ENCODE measurements at regions not wholly inside any gene's neighbourhood (a gene's known extent, or its start where the extent isn't known, plus 50 kb on each side); places are given as distances from the start of the nearest gene placed in this dataset.
A peak's percentile ranks its signal among the peaks of the same experiment; 100 is the strongest.
"Not testable (repeated sequence)": the region's sequence is repeated elsewhere in the genome, so short reads cannot be mapped to it uniquely, and the experiment has no call there.

DNA sequence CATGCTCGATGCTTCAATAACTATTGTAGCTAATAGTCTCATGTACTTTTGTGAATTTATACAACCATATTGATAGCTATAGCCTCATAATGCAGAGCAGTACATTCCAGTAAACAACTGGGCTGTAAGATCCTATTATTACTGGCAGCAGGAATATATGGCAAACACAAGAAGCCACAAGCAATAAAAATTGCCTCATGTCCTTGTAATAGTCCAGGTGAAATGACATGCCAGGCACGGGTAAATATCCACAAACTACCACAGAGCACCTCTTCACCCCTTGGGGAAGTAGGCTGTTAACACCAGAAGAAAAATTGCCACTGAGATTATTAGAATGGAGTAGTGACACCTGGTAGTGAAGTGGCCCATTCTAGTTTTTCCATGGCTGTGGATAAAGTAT, 158.3 kb downstream of the MTX2 start:
- DNase-seq, result no peak

GRCh38 chr2:176428944-176429469, 159.8 kb downstream of the MTX2 start:
- not testable (repeated sequence) for DNase-seq

DNA sequence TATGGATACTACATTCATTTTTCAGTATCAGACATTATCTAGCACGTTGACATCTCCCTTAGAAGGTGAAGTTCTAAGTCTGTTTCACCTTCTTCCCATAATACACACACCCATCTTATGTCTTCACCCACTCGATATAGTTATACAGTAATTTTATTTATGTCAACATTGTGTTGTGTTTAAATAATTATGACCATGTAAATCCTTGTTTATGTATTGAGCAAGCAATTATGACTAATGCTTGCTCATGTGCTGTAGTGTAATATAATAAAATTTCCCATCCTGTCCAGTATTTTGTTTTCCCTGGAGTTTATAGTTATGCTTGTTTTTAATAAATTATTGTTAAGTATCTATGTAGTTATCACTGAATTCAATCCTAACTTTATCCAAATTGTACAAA, 163.2 kb downstream of the MTX2 start:
- DNase-seq, result no peak

DNA sequence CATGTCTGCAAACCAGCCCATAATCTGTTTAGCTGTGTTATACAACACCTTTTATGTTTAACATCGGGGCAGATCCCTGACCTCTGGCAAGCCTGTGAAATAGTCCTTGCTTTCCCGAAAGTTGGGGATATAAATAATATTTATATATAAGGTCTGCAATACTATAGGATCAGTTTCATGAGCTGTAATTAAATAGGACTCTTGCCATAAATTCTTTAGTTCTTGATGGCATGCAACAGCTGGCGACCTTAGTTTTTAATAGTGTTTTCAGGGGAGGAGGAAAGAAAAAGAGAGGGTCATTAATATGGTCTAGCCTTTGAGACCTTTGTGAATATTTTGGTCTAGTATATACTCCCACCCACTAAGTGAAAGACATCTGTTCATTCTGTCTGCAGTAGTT, 166.5 kb downstream of the MTX2 start:
- DNase-seq, result no peak

- DNase-seq, result no peak
Observed at GRCh38 chr2:176443946-176444345, 174.7 kb downstream of the MTX2 start.

DNA sequence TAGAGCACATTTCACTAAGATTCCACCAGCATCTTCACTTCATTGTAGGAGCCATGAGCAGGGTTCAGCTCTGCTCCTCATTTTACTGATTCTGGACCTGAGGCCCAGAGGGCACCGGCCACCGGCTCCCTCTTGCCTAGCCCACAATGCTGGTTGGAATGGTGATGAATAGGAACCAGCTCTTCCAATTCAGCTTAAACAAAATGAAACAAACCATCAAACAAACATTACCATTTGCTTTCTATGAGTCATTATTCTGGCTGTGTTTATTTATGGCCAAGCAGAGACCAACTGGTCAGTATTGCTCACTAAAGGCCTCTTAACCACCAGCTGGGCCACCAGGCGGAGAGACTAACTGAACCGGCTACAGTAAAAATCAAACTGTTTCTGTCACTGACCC, 176.7 kb downstream of the MTX2 start:
- DNase-seq, result no peak

DNA sequence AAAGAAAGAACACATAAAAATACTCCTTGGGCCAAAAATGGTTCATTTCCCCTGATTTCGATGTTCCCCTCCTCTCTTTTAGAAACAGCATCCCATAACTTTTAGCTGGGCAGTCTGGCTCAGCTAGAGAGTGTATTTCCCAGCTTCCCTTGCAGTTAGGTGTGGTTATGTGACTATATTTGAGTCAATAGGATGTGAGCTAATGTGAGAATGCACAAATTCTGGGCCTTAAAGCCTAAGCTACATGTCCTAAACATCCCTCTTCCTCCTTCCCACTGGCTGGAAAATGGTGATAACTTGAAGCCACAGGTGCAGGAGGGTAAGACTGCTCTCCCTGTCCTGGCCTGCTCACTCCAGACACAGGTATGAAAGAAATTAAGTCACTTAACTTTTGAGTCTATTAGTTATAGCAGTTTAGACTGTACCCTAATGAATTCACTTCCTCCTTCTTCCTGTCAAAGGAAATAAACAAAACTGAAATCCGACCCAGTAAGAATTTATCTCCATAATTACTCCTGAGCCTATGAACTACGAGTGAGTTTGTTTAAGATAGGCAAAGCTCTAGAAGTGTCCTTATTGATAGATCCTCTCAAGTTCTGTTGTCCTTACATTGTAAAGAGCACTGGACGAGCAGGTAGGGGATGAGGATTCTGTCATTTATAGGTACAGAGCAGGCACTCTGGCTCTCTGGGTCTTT, 177.6 kb downstream of the MTX2 start:
- DNase-seq, result no peak

GRCh38 chr2:176447616-176448015, 178.4 kb downstream of the MTX2 start:
- DNase-seq, result no peak

GRCh38 chr2:176449852-176450251, 180.6 kb downstream of the MTX2 start:
- no peak for DNase-seq

DNA sequence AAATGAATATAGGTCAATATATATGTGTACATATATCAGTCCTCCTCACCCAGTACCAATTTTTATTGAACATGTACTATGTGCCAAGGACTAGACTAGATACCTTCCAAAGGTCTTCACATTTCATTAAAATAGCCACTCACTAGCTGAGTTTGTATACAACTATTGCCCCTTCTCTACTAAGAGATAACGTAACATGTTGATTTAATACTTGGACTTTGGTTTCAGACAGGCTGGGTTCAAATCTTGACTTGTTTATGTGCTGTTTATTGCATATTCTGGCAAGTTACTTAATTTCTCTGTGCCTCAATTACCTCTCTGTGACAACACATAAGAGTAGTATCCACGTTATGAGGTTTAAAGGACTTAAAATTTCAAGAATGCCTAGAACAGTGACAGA, 184.5 kb downstream of the MTX2 start:
- DNase-seq, result no peak

DNA sequence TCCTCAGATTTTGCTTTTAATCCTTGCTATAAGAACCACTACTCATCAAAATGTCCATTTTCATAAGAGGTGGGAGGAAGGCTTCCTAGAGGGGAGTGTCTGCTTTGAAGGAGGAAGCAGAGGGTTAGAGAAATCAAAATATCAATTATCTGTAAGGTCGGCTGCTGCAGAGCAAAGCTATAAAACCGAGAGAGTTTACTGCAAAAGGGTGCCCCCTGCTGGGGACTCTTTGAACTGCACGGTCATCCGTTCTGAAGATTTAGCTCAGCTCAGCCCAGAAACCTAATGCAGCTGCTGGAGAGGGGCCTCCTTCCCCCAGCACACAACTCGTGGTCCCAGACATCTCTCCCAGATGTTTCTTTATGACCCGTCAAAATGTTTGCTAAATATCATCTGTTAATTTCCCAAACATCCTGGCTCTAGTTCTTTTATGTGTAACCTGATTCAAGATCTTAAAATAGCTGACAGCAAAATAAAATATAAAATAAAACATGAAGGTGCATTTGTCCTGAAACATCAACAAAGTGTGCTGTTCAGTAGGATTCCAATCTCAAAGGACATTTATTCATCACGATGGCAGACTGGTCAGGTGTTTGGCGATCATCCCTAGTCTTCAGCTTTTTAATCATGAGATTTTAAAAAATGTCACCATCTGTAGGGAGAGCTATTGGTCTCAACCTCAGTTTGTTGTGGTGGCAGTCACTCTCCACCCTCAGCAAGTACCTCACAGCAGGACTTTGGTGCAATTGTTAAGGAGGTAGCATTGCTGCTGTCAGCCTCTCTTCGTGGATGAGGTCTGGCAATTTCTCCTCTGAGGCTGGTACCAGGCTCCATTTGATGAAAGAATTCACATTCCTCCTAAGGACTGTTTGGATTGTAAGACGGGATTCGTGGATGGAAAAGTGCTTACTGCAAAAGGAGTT, 185.9 kb downstream of the MTX2 start:
- peak; percentile 79 for DNase-seq

- no peak for DNase-seq
Observed at GRCh38 chr2:176455816-176456291, 186.6 kb downstream of the MTX2 start.

- DNase-seq, result no peak
Observed at GRCh38 chr2:176457481-176457880, 188.2 kb downstream of the MTX2 start.

DNA sequence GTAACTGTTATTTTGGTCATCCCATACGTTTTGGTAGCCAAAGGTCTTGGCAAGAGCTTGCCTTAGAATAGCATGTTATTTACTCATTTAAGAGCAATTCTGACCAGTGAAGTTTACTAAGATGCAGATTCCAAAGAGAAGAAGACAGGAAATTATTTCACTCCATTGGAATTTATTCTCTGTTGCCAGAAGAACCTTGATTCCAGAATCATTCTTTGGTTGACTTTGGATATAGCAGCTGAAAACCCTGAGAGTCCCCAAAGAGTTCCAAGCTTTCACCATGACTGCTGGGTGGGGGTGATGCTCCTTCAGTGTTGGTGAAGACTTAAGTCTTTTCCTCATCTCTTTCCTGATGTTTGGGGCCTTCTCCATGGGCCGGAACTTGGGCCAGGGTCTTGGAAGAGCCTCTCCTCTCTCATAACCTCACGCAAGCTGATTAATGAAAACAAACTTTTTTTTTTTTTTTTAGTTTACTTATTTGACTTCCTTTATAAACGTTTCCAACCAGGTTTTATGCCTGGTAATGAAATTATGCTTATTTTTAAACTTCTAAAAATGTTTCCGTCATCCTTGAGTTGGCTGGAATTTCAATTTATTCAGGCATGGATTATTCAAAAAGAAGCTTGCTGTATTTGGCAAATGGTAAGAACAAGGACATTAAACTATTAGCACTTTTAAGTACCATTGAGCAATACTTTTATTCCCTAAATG, 192.0 kb downstream of the MTX2 start:
- no peak for DNase-seq

- DNase-seq, result no peak
Observed at GRCh38 chr2:176461809-176462670, 192.8 kb downstream of the MTX2 start.

DNA sequence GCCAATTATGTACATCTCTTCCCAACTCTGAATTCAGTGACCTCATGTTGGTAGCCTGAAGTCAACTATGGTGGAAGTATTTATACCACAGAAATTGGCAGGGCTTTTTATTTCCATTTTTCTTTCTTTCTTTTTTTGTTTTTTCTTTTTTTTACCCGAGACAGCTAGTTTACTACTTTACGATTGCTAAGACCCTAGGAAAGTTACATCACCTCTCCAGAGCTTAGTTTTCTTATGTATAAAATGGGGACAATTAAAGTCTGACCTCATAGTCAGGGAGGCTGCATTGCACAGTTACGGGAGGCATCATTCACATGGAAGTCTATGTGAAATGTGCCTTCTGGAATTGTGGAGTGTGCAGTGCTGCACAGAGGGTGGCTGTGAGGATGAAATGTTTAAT, 194.3 kb downstream of the MTX2 start:
- DNase-seq, result no peak

GRCh38 chr2:176464886-176465564, 195.8 kb downstream of the MTX2 start:
- DNase-seq, result no peak

GRCh38 chr2:176466918-176467452, 197.7 kb downstream of the MTX2 start:
- no peak for DNase-seq

- no peak for DNase-seq
Observed at GRCh38 chr2:176467595-176467994, 198.4 kb downstream of the MTX2 start.

DNA sequence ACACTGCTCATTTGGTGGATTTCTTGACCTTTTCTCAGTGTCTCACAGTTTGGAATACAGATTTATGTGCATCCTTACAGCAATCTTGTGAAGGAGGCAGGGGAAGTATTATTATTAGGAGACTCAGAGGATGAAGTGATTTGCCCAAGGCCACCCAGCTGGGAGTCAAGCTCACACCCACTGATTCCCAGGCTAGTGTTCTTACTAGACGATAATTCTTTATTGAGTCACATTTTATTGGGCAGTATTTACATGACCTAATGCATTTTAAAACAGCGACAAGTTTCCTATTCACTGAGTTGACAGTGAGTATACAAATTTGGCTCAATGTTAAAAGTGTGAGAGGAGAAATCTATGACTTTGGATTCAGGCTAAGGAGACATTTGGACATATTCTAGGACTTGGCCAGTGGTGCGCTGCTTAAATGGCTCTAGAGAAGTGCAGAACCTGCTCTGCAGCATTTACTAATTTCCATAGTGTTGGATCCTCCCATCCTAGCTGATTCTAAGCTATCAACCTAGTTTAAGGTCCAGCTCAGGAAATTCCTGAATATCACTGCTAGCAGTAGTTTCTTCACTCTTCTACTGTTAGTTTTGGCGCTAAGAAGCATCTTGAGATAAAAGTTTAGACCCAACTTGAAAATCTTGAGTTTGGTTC, 199.3 kb downstream of the MTX2 start:
- DNase-seq, result no peak

- no peak for DNase-seq
Observed at GRCh38 chr2:176470713-176471112, 201.5 kb downstream of the MTX2 start.

All from CD4-positive, alpha-beta T cell treated with Interleukin-6 for 4 hours (primary cell).